ENCODE measurements at regions not wholly inside any gene's neighbourhood (a gene's known extent, or its start where the extent isn't known, plus 50 kb on each side); places are given as distances from the start of the nearest gene placed in this dataset.

GRCh38 chr18:38019292-38019691 is 453.7 kb upstream of the CELF4 start:
- H3K9ac ChIP-seq (ENCODE audit: low read length): no peak overlapping the region
- no peaks in the 10 kb centered on the region for H3F3A ChIP-seq (ENCODE audit: insufficient read depth)
- no peaks in the 10 kb centered on the region for H3K9me3 ChIP-seq (ENCODE audit: insufficient read depth, low read length)
- TF ChIP-seq, protein P1, sequence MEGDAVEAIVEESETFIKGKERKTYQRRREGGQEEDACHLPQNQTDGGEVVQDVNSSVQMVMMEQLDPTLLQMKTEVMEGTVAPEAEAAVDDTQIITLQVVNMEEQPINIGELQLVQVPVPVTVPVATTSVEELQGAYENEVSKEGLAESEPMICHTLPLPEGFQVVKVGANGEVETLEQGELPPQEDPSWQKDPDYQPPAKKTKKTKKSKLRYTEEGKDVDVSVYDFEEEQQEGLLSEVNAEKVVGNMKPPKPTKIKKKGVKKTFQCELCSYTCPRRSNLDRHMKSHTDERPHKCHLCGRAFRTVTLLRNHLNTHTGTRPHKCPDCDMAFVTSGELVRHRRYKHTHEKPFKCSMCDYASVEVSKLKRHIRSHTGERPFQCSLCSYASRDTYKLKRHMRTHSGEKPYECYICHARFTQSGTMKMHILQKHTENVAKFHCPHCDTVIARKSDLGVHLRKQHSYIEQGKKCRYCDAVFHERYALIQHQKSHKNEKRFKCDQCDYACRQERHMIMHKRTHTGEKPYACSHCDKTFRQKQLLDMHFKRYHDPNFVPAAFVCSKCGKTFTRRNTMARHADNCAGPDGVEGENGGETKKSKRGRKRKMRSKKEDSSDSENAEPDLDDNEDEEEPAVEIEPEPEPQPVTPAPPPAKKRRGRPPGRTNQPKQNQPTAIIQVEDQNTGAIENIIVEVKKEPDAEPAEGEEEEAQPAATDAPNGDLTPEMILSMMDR (IDR thresholded peaks at IDR 0.05; ENCODE audit: insufficient read depth, low read length, poor library complexity, severe bottlenecking): no peak
- no peak for TF ChIP-seq EZH2phosphoT487 (conservative IDR thresholded peaks at IDR 0.05; ENCODE audit: low read length)
- H3K27me3 ChIP-seq (ENCODE audit: low read length): no peaks in the 10 kb centered on the region
- no peak overlapping the region for H3K4me3 ChIP-seq (ENCODE audit: insufficient read depth, low read length, poor library complexity, severe bottlenecking)
- no peaks in the 10 kb centered on the region for H3K9me2 ChIP-seq (replicated peaks; ENCODE audit: insufficient read depth, low read length)
- H3K27ac ChIP-seq (ENCODE audit: low read depth, low read length): no peak overlapping the region
- H2AFZ ChIP-seq (ENCODE audit: low read depth, low read length, severe bottlenecking): no peak overlapping the region
- H4K20me1 ChIP-seq (ENCODE audit: low read depth, low read length): no peaks in the 10 kb centered on the region; the same call in 1 of the 2 replicates
- H3K36me3 ChIP-seq (ENCODE audit: low read length): no peaks in the 10 kb centered on the region
- no peaks in the 10 kb centered on the region for H3K79me2 ChIP-seq (ENCODE audit: insufficient read depth, low read length)
- H3K4me2 ChIP-seq (ENCODE audit: low read depth, low read length, poor library complexity, severe bottlenecking): no peak overlapping the region

GRCh38 chr18:38010971-38011857 is 445.6 kb upstream of the CELF4 start:
- TF ChIP-seq, protein P1 (IDR thresholded peaks at IDR 0.05; ENCODE audit: insufficient read depth, low read length, poor library complexity, severe bottlenecking): no peak
- no peak for TF ChIP-seq EZH2phosphoT487 (conservative IDR thresholded peaks at IDR 0.05; ENCODE audit: low read length)
- H3K36me3 ChIP-seq (ENCODE audit: low read length): no peaks in the 10 kb centered on the region
- H3K4me2 ChIP-seq (ENCODE audit: low read depth, low read length, poor library complexity, severe bottlenecking): no peak overlapping the region
- H3K27me3 ChIP-seq (ENCODE audit: low read length): no peaks in the 10 kb centered on the region
- H3F3A ChIP-seq (ENCODE audit: insufficient read depth): no peaks in the 10 kb centered on the region
- H3K4me3 ChIP-seq (ENCODE audit: insufficient read depth, low read length, poor library complexity, severe bottlenecking): no peak overlapping the region
- no peaks in the 10 kb centered on the region for H3K9me2 ChIP-seq (replicated peaks; ENCODE audit: insufficient read depth, low read length)
- H3K27ac ChIP-seq (ENCODE audit: low read depth, low read length): no peak overlapping the region
- no peaks in the 10 kb centered on the region for H3K79me2 ChIP-seq (ENCODE audit: insufficient read depth, low read length)
- H4K20me1 ChIP-seq (ENCODE audit: low read depth, low read length): no peaks in the 10 kb centered on the region
- no peak overlapping the region for H3K9ac ChIP-seq (ENCODE audit: low read length)
- H3K9me3 ChIP-seq (ENCODE audit: insufficient read depth, low read length): no peaks in the 10 kb centered on the region
- H2AFZ ChIP-seq (ENCODE audit: low read depth, low read length, severe bottlenecking): no peak overlapping the region

GRCh38 chr18:38010037-38010436 is 444.4 kb upstream of the CELF4 start:
- Histone ChIP-seq H3K9me3 (ENCODE audit: insufficient read depth, low read length) (no peaks in the 10 kb centered on the region), H3K79me2 (ENCODE audit: insufficient read depth, low read length) (no peaks in the 10 kb centered on the region), H3K36me3 (ENCODE audit: low read length) (no peaks in the 10 kb centered on the region), H2AFZ (ENCODE audit: low read depth, low read length, severe bottlenecking) (no peak overlapping the region), H3K9me2 (replicated peaks; ENCODE audit: insufficient read depth, low read length) (no peaks in the 10 kb centered on the region), H3K4me2 (ENCODE audit: low read depth, low read length, poor library complexity, severe bottlenecking) (no peak overlapping the region), H3F3A (ENCODE audit: insufficient read depth) (no peaks in the 10 kb centered on the region), H3K9ac (ENCODE audit: low read length) (no peak overlapping the region), H3K27ac (ENCODE audit: low read depth, low read length) (no peak overlapping the region), H3K27me3 (ENCODE audit: low read length) (no peaks in the 10 kb centered on the region), H4K20me1 (ENCODE audit: low read depth, low read length) (no peaks in the 10 kb centered on the region), H3K4me3 (ENCODE audit: insufficient read depth, low read length, poor library complexity, severe bottlenecking) (no peak overlapping the region)
- TF ChIP-seq, protein P1 (IDR thresholded peaks at IDR 0.05; ENCODE audit: insufficient read depth, low read length, poor library complexity, severe bottlenecking): no peak
- no peak for TF ChIP-seq EZH2phosphoT487 (conservative IDR thresholded peaks at IDR 0.05; ENCODE audit: low read length)

Measured in SU-DHL-6 (cell line).